OCI-LY3 (cell line): ENCODE measurements at regions not wholly inside any gene's neighbourhood (a gene's known extent, or its start where the extent isn't known, plus 50 kb on each side); places are given as distances from the start of the nearest gene placed in this dataset.

ENCODE experiments used
- EZH2phosphoT487 ChIP-seq: fragments of 200-600 bp; shearing (Covaris generic); IDR thresholded peaks from 2 replicates; pipeline ENCODE4 v1.6.1; 2018; ENCODE audit warnings: antibody characterized with exemption, mixed run types, low read depth
- TF ChIP-seq, protein P1 (sequence below): fragments of 200-600, 300-600 bp; sonication (generic); IDR thresholded peaks from 2 replicates; pipeline ENCODE4 v1.5.1; 2014; ENCODE audit warnings: antibody characterized with exemption, low read length, low read depth

DNA sequence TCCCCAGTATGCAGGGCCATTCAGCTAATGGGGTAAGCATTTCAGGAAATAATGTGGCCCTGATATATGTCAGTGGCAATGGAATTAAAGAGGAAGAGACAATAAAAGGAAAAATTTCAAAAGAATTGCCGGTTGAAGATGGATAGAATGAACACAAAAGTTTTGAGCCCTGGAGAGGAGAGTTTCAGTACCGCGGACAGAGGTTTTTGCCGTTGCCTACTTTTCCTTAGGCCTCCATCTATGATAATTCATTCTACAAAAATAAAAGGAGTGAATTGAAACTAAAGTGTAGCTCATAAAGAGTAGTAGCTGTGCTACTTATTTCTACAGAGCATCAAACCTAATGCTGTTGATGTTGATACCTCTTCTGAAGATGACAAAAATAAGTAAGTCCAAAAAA lies 140.7 kb downstream of the RNASET2 start:
- TF ChIP-seq, protein P1, sequence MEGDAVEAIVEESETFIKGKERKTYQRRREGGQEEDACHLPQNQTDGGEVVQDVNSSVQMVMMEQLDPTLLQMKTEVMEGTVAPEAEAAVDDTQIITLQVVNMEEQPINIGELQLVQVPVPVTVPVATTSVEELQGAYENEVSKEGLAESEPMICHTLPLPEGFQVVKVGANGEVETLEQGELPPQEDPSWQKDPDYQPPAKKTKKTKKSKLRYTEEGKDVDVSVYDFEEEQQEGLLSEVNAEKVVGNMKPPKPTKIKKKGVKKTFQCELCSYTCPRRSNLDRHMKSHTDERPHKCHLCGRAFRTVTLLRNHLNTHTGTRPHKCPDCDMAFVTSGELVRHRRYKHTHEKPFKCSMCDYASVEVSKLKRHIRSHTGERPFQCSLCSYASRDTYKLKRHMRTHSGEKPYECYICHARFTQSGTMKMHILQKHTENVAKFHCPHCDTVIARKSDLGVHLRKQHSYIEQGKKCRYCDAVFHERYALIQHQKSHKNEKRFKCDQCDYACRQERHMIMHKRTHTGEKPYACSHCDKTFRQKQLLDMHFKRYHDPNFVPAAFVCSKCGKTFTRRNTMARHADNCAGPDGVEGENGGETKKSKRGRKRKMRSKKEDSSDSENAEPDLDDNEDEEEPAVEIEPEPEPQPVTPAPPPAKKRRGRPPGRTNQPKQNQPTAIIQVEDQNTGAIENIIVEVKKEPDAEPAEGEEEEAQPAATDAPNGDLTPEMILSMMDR: no peak
- no peak for TF ChIP-seq EZH2phosphoT487
